HUES6 (cell line): ENCODE measurements at regions not wholly inside any gene's neighbourhood (a gene's known extent, or its start where the extent isn't known, plus 50 kb on each side); places are given as distances from the start of the nearest gene placed in this dataset.
"Not testable (repeated sequence)": the region's sequence is repeated elsewhere in the genome, so short reads cannot be mapped to it uniquely, and the experiment has no call there.

ENCODE experiments used
- H3K27ac ChIP-seq: 2 replicates; pipeline ENCODE4 v1.7.0; 2013; ENCODE audit warnings: low read depth, mild to moderate bottlenecking, low read length, inconsistent platforms
- H3K27me3 ChIP-seq: 2 replicates; pipeline ENCODE4 v1.6.1; 2013; ENCODE audit warnings: low read length; ENCODE audit not compliant: control insufficient read depth, insufficient read depth
- H3K36me3 ChIP-seq: 2 replicates; pipeline ENCODE4 v1.6.1; 2013; ENCODE audit warnings: low read length; ENCODE audit not compliant: control insufficient read depth, insufficient read depth
- H3K4me1 ChIP-seq: 2 replicates; pipeline ENCODE4 v1.6.1; 2013; ENCODE audit warnings: low read length; ENCODE audit not compliant: control insufficient read depth, insufficient read depth
- H3K4me3 ChIP-seq: 2 replicates; pipeline ENCODE4 v1.5.1; 2013; ENCODE audit warnings: low read depth, low read length
- H3K9ac ChIP-seq: one replicate; pipeline ENCODE4 v1.6.1; 2013; ENCODE audit warnings: mild to moderate bottlenecking, low read length
- H3K9me3 ChIP-seq: 2 replicates; pipeline ENCODE4 v1.6.1; 2013; ENCODE audit warnings: low read depth, low read length; ENCODE audit not compliant: control insufficient read depth, insufficient read depth

DNA sequence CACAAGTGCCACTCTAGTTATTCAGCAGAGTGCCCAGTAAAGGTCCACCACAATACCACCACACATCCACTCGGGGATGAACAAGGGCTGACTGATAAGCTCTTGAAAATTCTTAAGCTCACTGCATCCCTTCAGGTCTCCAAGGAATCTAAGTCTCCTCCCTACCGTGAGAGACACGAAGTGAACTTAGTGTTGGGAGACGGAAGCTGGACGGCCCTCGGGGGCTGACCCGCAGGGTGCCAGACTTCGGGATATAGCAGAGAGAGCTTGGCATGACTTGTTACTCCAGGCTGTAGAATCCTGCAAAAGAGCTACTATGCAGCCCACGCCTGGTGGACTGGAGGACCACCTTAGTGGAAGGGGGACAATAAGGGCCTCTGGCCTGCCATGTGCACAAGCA lies 75.1 kb downstream of the LYZL1 start:
- H3K4me3 ChIP-seq: not testable (repeated sequence)

DNA sequence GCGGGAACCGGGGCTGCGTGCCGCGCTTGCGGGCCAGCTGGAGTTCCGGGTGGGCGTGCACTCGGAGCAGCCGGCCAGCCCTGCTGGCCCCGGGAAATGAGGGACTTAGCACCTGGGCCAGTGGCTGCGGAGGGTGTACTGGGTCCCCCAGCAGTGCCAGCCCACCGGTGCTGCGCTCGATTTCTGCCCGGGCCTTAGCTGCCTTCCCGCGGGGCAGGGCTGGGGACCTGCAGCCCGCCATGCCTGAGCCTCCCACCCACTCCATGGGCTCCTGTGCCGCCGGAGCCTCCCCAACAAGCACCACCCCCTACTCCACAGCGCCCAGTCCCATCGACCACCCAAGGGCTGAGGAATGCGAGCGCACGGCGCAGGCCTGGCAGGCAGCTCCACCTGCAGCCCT lies 77.3 kb downstream of the LYZL1 start:
- H3K4me3 ChIP-seq, H3K9ac ChIP-seq, H3K36me3 ChIP-seq, H3K27ac ChIP-seq, H3K9me3 ChIP-seq, H3K27me3 ChIP-seq, H3K4me1 ChIP-seq: not testable (repeated sequence)

More for the DNA sequence above, 75.1 kb downstream of the LYZL1 start:
- H3K36me3 ChIP-seq, H3K9ac ChIP-seq, H3K27me3 ChIP-seq, H3K27ac ChIP-seq, H3K9me3 ChIP-seq, H3K4me1 ChIP-seq: not testable (repeated sequence)

DNA sequence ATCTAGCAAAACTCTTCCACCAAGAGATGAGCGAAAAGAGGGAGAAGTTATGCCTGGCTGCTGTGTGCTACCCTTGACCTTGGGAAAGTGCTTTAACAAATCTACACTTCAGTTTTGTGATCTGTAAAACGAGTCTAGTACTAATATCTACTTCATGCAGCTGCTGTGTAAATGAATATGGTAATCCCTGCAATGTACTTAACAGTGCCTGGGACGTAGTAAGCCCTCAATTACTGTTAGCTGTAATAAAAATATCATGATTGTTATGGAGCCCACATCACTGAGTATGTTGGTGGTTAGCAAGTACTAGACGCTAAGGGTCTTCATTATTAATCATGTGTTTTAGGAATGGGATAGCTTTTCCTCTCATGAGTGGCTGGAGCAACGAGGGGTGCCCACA lies 80.5 kb downstream of the LYZL1 start:
- peaks cover 4% of the 10 kb centered on the region; the same call in 1 of the 2 replicates for H3K9me3 ChIP-seq
- no peaks in the 10 kb centered on the region; the same call in 1 of the 2 replicates for H3K36me3 ChIP-seq
- no peak overlapping the region for H3K4me3 ChIP-seq
- peaks cover 3% of the 10 kb centered on the region; the same call in 1 of the 2 replicates for H3K4me1 ChIP-seq
- no peaks in the 10 kb centered on the region for H3K27me3 ChIP-seq
- H3K9ac ChIP-seq: no peak overlapping the region
- H3K27ac ChIP-seq: no peak overlapping the region

DNA sequence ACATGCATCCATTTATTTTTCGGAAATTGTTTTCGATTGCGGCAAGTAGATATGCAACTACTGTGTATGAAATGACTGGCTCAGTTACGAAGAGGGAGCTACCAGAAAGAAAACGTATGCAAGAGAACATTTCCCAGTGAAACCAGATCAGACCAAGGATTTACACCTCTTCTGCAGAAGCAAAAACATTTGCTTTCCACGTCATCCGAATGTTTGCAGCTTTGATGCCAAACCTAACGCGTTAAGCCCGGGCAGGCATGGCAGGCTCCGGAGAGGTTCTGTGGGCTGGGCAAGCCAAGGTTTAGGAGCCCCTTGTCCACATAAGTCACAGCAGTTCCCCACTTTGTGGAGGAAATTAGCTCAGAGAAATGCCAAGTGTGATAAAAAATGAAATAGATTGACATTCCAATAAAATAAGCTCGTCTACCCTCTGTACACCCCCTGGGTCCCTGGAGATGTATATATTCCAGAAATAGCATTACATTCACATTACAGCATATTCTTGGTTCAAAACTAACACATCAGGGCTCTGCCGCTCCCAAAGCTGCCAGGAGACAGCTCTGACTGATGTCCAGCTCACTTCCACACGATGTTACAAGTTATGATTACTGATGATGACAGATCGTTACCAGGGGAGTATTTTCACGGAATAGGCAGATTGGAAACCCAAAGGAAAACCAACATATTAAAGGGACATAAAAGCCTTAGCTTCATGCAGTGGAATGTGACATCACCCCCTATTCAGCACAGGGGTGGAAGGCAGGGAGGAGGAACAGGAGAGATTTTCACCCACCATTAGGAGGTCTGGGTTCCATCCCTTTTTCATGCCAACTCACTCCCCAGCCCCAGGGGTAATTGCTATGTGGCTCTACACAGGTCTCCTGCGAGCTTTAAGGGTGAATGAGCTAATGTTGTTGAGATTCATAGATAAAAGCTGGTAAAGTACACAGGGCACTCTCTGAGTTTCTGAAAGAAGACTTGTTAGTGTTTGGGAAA lies 81.5 kb downstream of the LYZL1 start:
- no peak overlapping the region for H3K27ac ChIP-seq
- peaks cover 3% of the 10 kb centered on the region; the same call in 1 of the 2 replicates for H3K4me1 ChIP-seq
- H3K9ac ChIP-seq: no peak overlapping the region
- no peak overlapping the region for H3K4me3 ChIP-seq
- no peaks in the 10 kb centered on the region; the same call in 1 of the 2 replicates for H3K36me3 ChIP-seq
- H3K9me3 ChIP-seq: peaks cover 3% of the 10 kb centered on the region; the same call in 1 of the 2 replicates
- H3K27me3 ChIP-seq: no peaks in the 10 kb centered on the region

DNA sequence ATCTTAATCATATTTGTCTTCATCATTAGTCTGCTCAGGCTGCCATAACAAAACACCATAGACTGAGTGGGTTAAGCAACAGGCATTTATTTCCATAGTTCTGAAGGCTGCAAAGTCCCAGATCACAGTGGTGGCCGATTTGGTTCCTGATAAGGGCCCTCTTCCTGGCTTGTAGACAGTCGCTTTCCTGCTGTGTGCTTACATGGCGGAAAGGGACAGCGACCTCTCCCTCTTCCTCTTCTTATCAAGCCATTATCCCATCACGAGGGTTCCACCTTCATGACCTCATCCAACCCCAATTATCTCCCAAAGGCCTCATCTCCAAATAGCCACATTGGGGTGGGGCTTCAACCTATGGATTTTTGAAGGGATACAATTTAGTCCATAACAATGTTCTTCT lies 84.0 kb downstream of the LYZL1 start:
- Histone ChIP-seq H3K36me3 (no peaks in the 10 kb centered on the region), H3K4me1 (peaks cover 3% of the 10 kb centered on the region; the same call in 1 of the 2 replicates), H3K9ac (no peak overlapping the region), H3K27ac (no peak overlapping the region), H3K9me3 (no peaks in the 10 kb centered on the region), H3K27me3 (no peaks in the 10 kb centered on the region), H3K4me3 (no peak overlapping the region)

DNA sequence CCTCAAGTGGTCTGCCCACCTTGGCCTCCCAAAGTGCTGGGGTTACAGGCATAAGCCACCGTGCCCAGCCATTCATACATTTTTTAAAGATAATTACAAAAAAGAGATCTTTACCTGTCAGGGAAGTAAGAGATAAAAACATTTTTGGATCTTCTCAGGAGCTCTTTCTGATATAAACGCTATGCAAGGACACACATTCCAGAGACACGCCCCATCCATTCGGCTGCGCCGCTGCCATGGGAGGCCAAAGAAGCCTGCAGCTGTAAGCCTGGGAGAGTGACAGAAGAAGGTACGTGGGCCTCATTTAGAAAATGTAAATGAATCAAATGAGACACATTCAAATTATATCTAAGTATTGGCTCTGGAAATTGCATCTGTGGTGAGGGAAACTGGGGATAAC lies 85.3 kb downstream of the LYZL1 start:
- Histone ChIP-seq H3K4me3 (no peak overlapping the region), H3K9me3 (no peaks in the 10 kb centered on the region), H3K36me3 (no peaks in the 10 kb centered on the region), H3K4me1 (peaks cover 3% of the 10 kb centered on the region; the same call in 1 of the 2 replicates), H3K27me3 (no peaks in the 10 kb centered on the region), H3K9ac (no peak overlapping the region), H3K27ac (no peak overlapping the region)

DNA sequence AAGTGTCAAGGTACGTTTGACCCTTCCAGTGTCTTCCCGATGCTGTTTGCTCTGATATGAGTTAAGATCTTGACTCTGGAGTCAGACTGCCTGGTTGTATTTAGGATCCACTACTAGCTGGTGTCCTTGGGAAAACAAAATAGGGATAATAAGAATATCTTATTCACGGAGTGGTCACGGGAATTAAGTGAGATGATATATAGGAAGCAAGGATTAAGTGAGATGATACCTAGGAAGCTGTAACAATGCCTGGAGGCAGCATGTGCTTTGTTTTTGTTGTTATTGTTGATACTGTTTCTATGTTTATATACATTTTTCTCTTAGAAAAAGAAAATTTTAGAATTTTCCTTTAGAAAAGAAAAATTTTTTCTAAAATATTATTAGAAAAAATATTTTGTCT lies 87.0 kb downstream of the LYZL1 start:
- Histone ChIP-seq H3K27ac (no peak overlapping the region), H3K9me3 (no peaks in the 10 kb centered on the region), H3K4me3 (no peak overlapping the region), H3K9ac (no peak overlapping the region), H3K27me3 (no peaks in the 10 kb centered on the region), H3K36me3 (no peaks in the 10 kb centered on the region), H3K4me1 (peaks cover 11% of the 10 kb centered on the region)

DNA sequence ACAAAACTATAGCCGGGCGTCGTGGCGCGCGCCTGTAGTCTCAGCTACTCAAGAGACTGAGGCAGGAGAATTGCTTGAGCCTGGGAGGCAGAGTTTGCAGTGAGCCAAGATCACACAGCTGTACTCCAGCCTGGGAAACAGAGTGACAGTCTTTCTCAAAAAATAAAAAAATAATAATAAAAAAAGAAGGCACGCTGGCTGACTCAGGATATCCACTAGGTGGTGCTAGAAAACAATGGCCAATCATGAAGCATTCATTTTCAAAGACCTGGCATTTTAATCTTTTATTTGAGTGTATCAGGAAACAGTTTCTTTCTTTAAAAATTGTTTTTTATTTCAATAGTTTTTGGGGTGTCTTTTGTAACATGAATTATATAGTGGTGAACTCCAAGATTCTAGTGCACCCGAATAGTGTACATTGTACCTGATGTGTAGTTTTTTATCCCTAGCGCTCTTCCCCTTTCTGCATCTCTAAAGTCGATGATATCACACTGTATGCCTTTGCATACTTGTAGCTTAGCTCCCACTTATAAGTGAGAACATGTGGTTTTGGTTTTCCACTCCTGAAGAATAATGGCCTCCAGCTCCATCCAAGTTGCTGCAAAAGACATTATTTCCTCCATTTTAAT lies 88.6 kb downstream of the LYZL1 start:
- peaks cover 17% of the 10 kb centered on the region for H3K4me1 ChIP-seq
- H3K4me3 ChIP-seq: no peak overlapping the region
- H3K36me3 ChIP-seq: no peaks in the 10 kb centered on the region
- H3K27ac ChIP-seq: no peak overlapping the region
- peaks cover 14% of the 10 kb centered on the region for H3K27me3 ChIP-seq
- H3K9me3 ChIP-seq: no peaks in the 10 kb centered on the region
- no peak overlapping the region for H3K9ac ChIP-seq

DNA sequence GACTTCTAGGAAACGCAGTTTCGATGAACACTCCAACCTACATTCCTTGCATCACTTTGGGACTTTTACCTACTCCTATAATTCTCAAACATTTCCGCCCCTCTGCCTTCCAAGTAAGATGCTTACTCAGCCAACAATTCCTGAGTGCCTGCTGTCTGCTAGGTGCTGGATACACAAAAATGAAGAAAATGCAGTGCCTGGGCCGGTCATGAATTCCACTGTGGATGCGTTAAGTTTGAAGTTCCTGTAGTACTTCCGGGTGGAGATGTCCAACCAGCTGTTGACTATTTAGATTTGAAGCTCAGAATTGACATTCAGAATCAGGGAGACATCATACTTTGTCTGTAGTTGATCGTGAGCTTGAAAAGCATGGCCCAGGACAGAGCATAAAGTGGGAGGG lies 89.2 kb downstream of the LYZL1 start:
- H3K4me1 ChIP-seq: peaks cover 17% of the 10 kb centered on the region
- no peaks in the 10 kb centered on the region for H3K36me3 ChIP-seq
- H3K9ac ChIP-seq: no peak overlapping the region
- H3K27ac ChIP-seq: no peak overlapping the region
- H3K27me3 ChIP-seq: peaks cover 14% of the 10 kb centered on the region
- H3K4me3 ChIP-seq: no peak overlapping the region
- no peaks in the 10 kb centered on the region for H3K9me3 ChIP-seq

DNA sequence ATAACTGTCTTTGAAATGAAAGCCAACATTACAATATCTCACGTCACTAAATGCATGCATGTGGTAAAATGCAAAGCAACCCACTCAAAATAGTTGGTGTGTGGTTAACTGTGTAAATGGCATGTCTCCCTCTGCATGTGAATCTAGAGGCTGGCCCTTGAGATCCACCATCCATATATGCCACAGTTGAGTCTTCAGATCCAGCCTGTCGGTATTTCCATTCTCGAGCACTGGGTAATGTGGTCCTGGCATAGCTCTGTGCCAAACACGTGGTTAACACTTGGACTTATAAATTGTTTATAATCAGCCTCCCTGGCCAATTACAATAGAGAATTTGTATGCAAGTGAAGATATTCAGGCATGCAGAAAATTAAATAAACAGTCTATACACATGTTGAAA lies 90.3 kb downstream of the LYZL1 start:
- no peak overlapping the region for H3K4me3 ChIP-seq
- no peak overlapping the region for H3K9ac ChIP-seq
- peaks cover 14% of the 10 kb centered on the region for H3K27me3 ChIP-seq
- H3K36me3 ChIP-seq: no peaks in the 10 kb centered on the region
- no peak overlapping the region for H3K27ac ChIP-seq
- peaks cover 4% of the 10 kb centered on the region; the same call in 1 of the 2 replicates for H3K9me3 ChIP-seq
- H3K4me1 ChIP-seq: peaks cover 17% of the 10 kb centered on the region
